Psoas muscle (tissue), 7 donors: ENCODE measurements at regions not wholly inside any gene's neighbourhood (a gene's known extent, or its start where the extent isn't known, plus 50 kb on each side); places are given as distances from the start of the nearest gene placed in this dataset.

ENCODE experiments used
- ATAC-seq, 4 donors: fragments of 200-7000 bp; cut with Tn5 transposase; one replicate each; pipeline ENCODE4 v1.9.1; 2020; ENCODE audit warnings: moderate library complexity in 3 of 4, mild to moderate bottlenecking in 2 of 4
- DNase-seq, 2 donors: peaks; one replicate each; pipeline ENCODE4 v3.0.0-alpha.2; 2020
- H3K27ac ChIP-seq: fragments of 200-600 bp; one replicate; pipeline ENCODE4 v1.8.0; 2022
- H3K27me3 ChIP-seq, 3 donors: fragments of 200-600 bp in 1 of 3; one replicate each; pipeline versions ENCODE4 v1.6.1 to v1.8.0; 2013 to 2022; ENCODE audit warnings: low read length in 2 of 3, mild to moderate bottlenecking in 2 of 3, moderate library complexity in 1 of 3; ENCODE audit not compliant: insufficient read depth in 3 of 3
- H3K36me3 ChIP-seq, 2 donors: fragments of 200-600 bp in 1 of 2; one replicate each; pipeline versions ENCODE4 v1.6.1 to v1.8.0; 2013 to 2022; ENCODE audit warnings: low read depth in 1 of 2, mild to moderate bottlenecking in 1 of 2, moderate library complexity in 1 of 2; ENCODE audit not compliant: insufficient read depth in 1 of 2
- H3K4me1 ChIP-seq: fragments of 200-600 bp; one replicate; pipeline ENCODE4 v1.8.0; 2022
- H3K4me3 ChIP-seq: fragments of 200-600 bp; one replicate; pipeline ENCODE4 v1.8.0; 2022; ENCODE audit warnings: mild to moderate bottlenecking
- H3K9me3 ChIP-seq: fragments of 200-600 bp; one replicate; pipeline ENCODE4 v1.8.0; 2022
- WGBS, 3 donors: extraction: QIAGEN DNeasy Blood & Tissue Kit; methylation state at CpG; one replicate each; pipeline versions ENCODE4 v1.1.6 to v1.1.7; 2013; 5-methylcytosine and 5-hydroxymethylcytosine counted together
- intact Hi-C, 2 donors: fragments of 100-400 bp; cut with DNase I; formaldehyde crosslinking; loops; one replicate each; pipeline versions ENCODE4 v1.11.0 to v1.14.2; 2022
- TF ChIP-seq, protein P1 (sequence below): fragments of 200-600 bp; IDR thresholded peaks from one replicate; pipeline ENCODE4 v1.8.0; 2022; ENCODE audit warnings: antibody characterized with exemption
- donor health status: healthy with polysubstance abuse.
- donor health status: DM: no; HTN: no; CAD: no; lungs with moderate emphysema.
- donor health status: Bipolar disorder and iron deficiency.
- donor health status: healthy.
- donor health status: DM: yes; HTN: yes; CAD: no.
- donor health status: DM: no; HTN: no; CAD: no.
- donor health status: DM: yes; HTN: yes; CAD: no.

DNA sequence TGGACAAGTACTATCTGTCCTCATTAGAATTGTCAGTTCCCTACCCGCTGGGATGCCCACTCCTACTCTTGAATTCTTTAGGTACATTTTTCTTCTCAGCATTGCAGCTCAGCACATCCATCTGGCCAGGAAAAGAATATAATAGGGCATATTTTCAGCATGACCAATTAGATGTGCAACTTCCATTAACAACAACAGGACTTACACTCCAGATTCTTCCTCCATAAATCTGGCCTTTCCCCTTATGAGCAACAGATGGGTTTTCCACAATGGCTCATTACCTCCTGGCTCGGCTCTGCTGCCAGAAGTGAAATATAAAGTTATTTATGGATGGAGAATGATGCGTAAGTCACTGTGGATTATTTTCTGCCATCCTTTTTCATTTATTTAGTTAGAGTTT is 443.8 kb upstream of the TGFBR2 start:
- H3K4me3 ChIP-seq, result no peak overlapping the region
- no peak overlapping the region for H3K27ac ChIP-seq
- H3K9me3 ChIP-seq, result peaks cover 9% of the 10 kb centered on the region
- no peak for DNase-seq
- ATAC-seq, result no peak
- H3K36me3 ChIP-seq, result no peaks in the 10 kb centered on the region
- TF ChIP-seq, protein P1, sequence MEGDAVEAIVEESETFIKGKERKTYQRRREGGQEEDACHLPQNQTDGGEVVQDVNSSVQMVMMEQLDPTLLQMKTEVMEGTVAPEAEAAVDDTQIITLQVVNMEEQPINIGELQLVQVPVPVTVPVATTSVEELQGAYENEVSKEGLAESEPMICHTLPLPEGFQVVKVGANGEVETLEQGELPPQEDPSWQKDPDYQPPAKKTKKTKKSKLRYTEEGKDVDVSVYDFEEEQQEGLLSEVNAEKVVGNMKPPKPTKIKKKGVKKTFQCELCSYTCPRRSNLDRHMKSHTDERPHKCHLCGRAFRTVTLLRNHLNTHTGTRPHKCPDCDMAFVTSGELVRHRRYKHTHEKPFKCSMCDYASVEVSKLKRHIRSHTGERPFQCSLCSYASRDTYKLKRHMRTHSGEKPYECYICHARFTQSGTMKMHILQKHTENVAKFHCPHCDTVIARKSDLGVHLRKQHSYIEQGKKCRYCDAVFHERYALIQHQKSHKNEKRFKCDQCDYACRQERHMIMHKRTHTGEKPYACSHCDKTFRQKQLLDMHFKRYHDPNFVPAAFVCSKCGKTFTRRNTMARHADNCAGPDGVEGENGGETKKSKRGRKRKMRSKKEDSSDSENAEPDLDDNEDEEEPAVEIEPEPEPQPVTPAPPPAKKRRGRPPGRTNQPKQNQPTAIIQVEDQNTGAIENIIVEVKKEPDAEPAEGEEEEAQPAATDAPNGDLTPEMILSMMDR, result no peak
- H3K4me1 ChIP-seq, result no peaks in the 10 kb centered on the region
- intact Hi-C loops, result no loop called here
- H3K27me3 ChIP-seq, result no peaks in the 10 kb centered on the region
- 67 to 73% (median 69%) methylated on average over 3 of the region's 3 CpGs for WGBS, 3 donors

DNA sequence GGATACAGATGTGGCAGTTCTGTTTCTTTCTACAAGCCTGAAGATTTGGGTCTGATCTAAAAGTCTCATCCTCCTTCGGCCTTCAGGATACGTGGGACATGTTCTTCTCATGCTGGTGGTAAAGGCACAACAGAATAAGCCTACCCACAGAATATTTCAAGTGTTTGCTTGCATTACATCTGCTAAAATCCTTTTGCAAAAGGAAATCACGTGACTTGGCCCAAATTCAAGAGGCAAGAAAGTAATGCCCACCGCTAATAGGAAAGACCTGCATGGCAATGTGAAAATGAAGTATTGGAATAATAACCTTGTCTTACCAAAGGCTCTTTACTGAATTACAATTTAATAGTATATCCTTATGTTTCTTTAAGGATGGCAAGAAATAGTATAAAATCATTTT is 439.9 kb upstream of the TGFBR2 start:
- H3K9me3 ChIP-seq, result peaks cover 9% of the 10 kb centered on the region
- H3K27ac ChIP-seq, result no peak overlapping the region
- H3K4me3 ChIP-seq, result no peak overlapping the region
- no peaks in the 10 kb centered on the region for H3K27me3 ChIP-seq
- DNase-seq (no peak), ATAC-seq (no peak)
- 82 to 87% (median 87%) methylated on average over 4 of the region's 4 CpGs for WGBS, 3 donors
- no peaks in the 10 kb centered on the region for H3K4me1 ChIP-seq
- TF ChIP-seq, protein P1, result no peak
- intact Hi-C loops, result no loop called here
- H3K36me3 ChIP-seq, result no peaks in the 10 kb centered on the region

DNA sequence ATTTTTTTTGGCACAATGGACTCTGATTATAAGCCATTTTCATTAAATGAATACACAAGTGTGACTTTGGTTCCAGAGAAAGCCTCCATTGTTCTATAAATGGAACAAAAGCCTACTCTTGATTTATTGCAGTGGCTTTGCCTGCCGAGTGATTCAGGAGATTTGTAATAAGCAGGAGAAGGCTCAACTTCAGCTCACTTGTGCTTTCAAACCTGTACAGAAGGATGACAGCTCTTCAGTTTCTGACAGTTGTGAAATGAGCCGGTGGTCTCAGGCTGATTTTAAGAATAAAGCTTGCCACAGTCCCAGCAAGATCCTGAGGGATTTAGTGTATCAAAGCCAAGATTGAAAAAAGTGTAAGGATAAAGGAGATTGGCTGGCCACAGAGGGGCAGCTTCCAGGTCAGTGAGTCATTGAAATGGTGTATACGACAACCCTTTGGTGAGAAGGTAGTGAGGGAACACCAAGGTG is 438.8 kb upstream of the TGFBR2 start:
- intact Hi-C loops, result no loop called here

DNA sequence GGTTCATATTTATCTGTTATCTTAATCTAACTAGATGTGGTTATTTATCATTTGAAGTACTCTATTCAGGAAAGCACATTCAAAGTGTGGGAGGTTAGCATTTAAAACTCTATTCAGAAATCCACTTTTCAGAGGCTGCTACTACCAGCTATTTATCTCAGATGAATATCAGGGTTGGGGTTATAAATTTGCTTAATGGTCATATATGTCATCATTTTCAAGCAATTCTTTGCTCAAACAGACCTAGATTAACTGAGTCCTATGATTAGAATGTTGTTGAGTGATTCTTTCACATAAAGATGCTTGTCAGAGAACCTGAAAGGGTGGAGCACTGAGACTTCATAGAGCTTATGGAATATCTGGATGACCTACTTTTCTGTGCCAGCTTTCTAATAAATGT is 436.9 kb upstream of the TGFBR2 start:
- no peak for DNase-seq

More for the DNA sequence above, 438.8 kb upstream of the TGFBR2 start:
- Histone ChIP-seq H3K4me3 (no peak overlapping the region), H3K36me3 (no peaks in the 10 kb centered on the region), H3K27ac (no peak overlapping the region), H3K27me3 (no peaks in the 10 kb centered on the region), H3K9me3 (peaks cover 9% of the 10 kb centered on the region), H3K4me1 (no peaks in the 10 kb centered on the region)
- TF ChIP-seq, protein P1, result no peak
- DNase-seq (no peak), ATAC-seq (no peak)
- 15 to 25% (median 21%) methylated on average over 3 of the region's 3 CpGs for WGBS, 3 donors

More for the DNA sequence above, 436.9 kb upstream of the TGFBR2 start:
- no peak overlapping the region for H3K27ac ChIP-seq
- H3K36me3 ChIP-seq, result no peaks in the 10 kb centered on the region
- no peaks in the 10 kb centered on the region for H3K4me1 ChIP-seq
- H3K4me3 ChIP-seq, result no peak overlapping the region
- no peaks in the 10 kb centered on the region for H3K27me3 ChIP-seq
- intact Hi-C loops, result no loop called here
- peaks cover 9% of the 10 kb centered on the region for H3K9me3 ChIP-seq
- no peak for ATAC-seq
- TF ChIP-seq, protein P1, result no peak
